ENCODE measurements at regions not wholly inside any gene's neighbourhood (a gene's known extent, or its start where the extent isn't known, plus 50 kb on each side); places are given as distances from the start of the nearest gene placed in this dataset.
"Not testable (repeated sequence)": the region's sequence is repeated elsewhere in the genome, so short reads cannot be mapped to it uniquely, and the experiment has no call there.

- no peak for DNase-seq
Observed at GRCh38 chr3:25169151-25169550, 258.9 kb upstream of the RARB start.

GRCh38 chr3:25170021-25170420, 258.0 kb upstream of the RARB start:
- no peak for DNase-seq

- no peak for DNase-seq
Observed at GRCh38 chr3:25171118-25171807, 256.8 kb upstream of the RARB start.

- DNase-seq: no peak
Observed at GRCh38 chr3:25171897-25172296, 256.2 kb upstream of the RARB start.

GRCh38 chr3:25173606-25174005, 254.5 kb upstream of the RARB start:
- no peak for DNase-seq

- no peak for DNase-seq
Observed at GRCh38 chr3:25174251-25174650, 253.8 kb upstream of the RARB start.

GRCh38 chr3:25177041-25177440, 251.0 kb upstream of the RARB start:
- DNase-seq: no peak

GRCh38 chr3:25178672-25179071, 249.4 kb upstream of the RARB start:
- DNase-seq: no peak

- DNase-seq: no peak
Observed at GRCh38 chr3:25181096-25181495, 247.0 kb upstream of the RARB start.

- DNase-seq: no peak
Observed at GRCh38 chr3:25182794-25183193, 245.3 kb upstream of the RARB start.

GRCh38 chr3:25184641-25185250, 243.3 kb upstream of the RARB start:
- no peak for DNase-seq

GRCh38 chr3:25191673-25192072, 236.4 kb upstream of the RARB start:
- no peak for DNase-seq

- DNase-seq: not testable (repeated sequence)
Observed at GRCh38 chr3:25199567-25199966, 228.5 kb upstream of the RARB start.

GRCh38 chr3:25212736-25213135, 215.3 kb upstream of the RARB start:
- no peak for DNase-seq

- DNase-seq: no peak
Observed at GRCh38 chr3:25214034-25214433, 214.0 kb upstream of the RARB start.

- DNase-seq: no peak
Observed at GRCh38 chr3:25218362-25218761, 209.7 kb upstream of the RARB start.

GRCh38 chr3:25226747-25227146, 201.3 kb upstream of the RARB start:
- DNase-seq: no peak

- DNase-seq: no peak
Observed at GRCh38 chr3:25229586-25229985, 198.5 kb upstream of the RARB start.

GRCh38 chr3:25235031-25235430, 193.0 kb upstream of the RARB start:
- DNase-seq: no peak

GRCh38 chr3:25235466-25235865, 192.6 kb upstream of the RARB start:
- DNase-seq: no peak

GRCh38 chr3:25237602-25238001, 190.5 kb upstream of the RARB start:
- DNase-seq: no peak

GRCh38 chr3:25239042-25239441, 189.0 kb upstream of the RARB start:
- no peak for DNase-seq

- DNase-seq: no peak
Observed at GRCh38 chr3:25246913-25247312, 181.2 kb upstream of the RARB start.

- no peak for DNase-seq
Observed at GRCh38 chr3:25252291-25252690, 175.8 kb upstream of the RARB start.

GRCh38 chr3:25257026-25257425, 171.0 kb upstream of the RARB start:
- no peak for DNase-seq

Data from CD4-positive, alpha-beta T cell treated with Interleukin-1 beta for 1 hour (primary cell).